Cardiac muscle cell (in vitro differentiated cells and primary cell): ENCODE measurements at regions not wholly inside any gene's neighbourhood (a gene's known extent, or its start where the extent isn't known, plus 50 kb on each side); places are given as distances from the start of the nearest gene placed in this dataset.
"Not testable (repeated sequence)": the region's sequence is repeated elsewhere in the genome, so short reads cannot be mapped to it uniquely, and the experiment has no call there.

Experiments
- DNase-seq, 2 donors: peaks; one replicate each; pipeline versions ENCODE4 v3.0.0 to v3.0.0-alpha.2; 2010 to 2017; ENCODE audit warnings: low read depth in 1 of 2, low spot score in 1 of 2
- H3K27ac ChIP-seq: fragments of 200-600 bp; sonication (generic); 2 replicates; pipeline ENCODE4 v1.5.1; 2016
- H3K27me3 ChIP-seq: fragments of 200-600 bp; sonication (generic); 2 replicates; pipeline ENCODE4 v1.6.0; 2016; ENCODE audit warnings: control low read depth
- H3K36me3 ChIP-seq: fragments of 200-600 bp; sonication (generic); 2 replicates; pipeline ENCODE4 v1.5.1; 2016; ENCODE audit warnings: control low read depth
- H3K4me1 ChIP-seq: fragments of 200-600 bp; sonication (generic); 2 replicates; pipeline ENCODE4 v1.8.1; 2017; ENCODE audit warnings: low read depth, mild to moderate bottlenecking, mixed run types
- H3K4me3 ChIP-seq: fragments of 200-600 bp; sonication (generic); 2 replicates; pipeline ENCODE4 v1.5.1; 2016; ENCODE audit warnings: mild to moderate bottlenecking
- H3K9me3 ChIP-seq: fragments of 200-600 bp; sonication (generic); 2 replicates; pipeline ENCODE4 v1.5.1; 2017; ENCODE audit warnings: low read depth, mild to moderate bottlenecking, control low read depth
- CTCF ChIP-seq: IDR thresholded peaks from 2 replicates; pipeline ENCODE4 v1.5.1; 2012; ENCODE audit warnings: low read depth, mild to moderate bottlenecking, low read length

GRCh38 chr7:81154565-81154964, 235.7 kb upstream of the SEMA3C start:
- peaks cover 14% of the 10 kb centered on the region for H3K4me1 ChIP-seq
- TF ChIP-seq CTCF: no peak
- no peak overlapping the region for H3K4me3 ChIP-seq
- H3K9me3 ChIP-seq: no peaks in the 10 kb centered on the region
- H3K27me3 ChIP-seq: no peaks in the 10 kb centered on the region
- no peak for DNase-seq
- H3K27ac ChIP-seq: no peak overlapping the region
- no peaks in the 10 kb centered on the region for H3K36me3 ChIP-seq

GRCh38 chr7:81152925-81153324, 234.1 kb upstream of the SEMA3C start:
- H3K36me3 ChIP-seq, H3K27ac ChIP-seq, H3K27me3 ChIP-seq, H3K4me3 ChIP-seq, H3K9me3 ChIP-seq, DNase-seq: not testable (repeated sequence)
- H3K4me1 ChIP-seq: peaks cover 14% of the 10 kb centered on the region

GRCh38 chr7:81150951-81151361, 232.1 kb upstream of the SEMA3C start:
- Histone ChIP-seq H3K4me3 (no peak overlapping the region), H3K4me1 (peaks cover 14% of the 10 kb centered on the region), H3K27me3 (no peaks in the 10 kb centered on the region), H3K9me3 (no peaks in the 10 kb centered on the region), H3K27ac (no peak overlapping the region), H3K36me3 (no peaks in the 10 kb centered on the region)
- TF ChIP-seq CTCF: no peak
- no peak for DNase-seq

GRCh38 chr7:81143856-81144255, 225.0 kb upstream of the SEMA3C start:
- H3K36me3 ChIP-seq: no peaks in the 10 kb centered on the region
- no peak for DNase-seq
- H3K4me1 ChIP-seq: no peaks in the 10 kb centered on the region
- no peak overlapping the region for H3K4me3 ChIP-seq
- H3K27ac ChIP-seq: no peak overlapping the region
- H3K9me3 ChIP-seq: no peaks in the 10 kb centered on the region
- no peak for TF ChIP-seq CTCF
- no peaks in the 10 kb centered on the region for H3K27me3 ChIP-seq

GRCh38 chr7:81141257-81142205, 222.7 kb upstream of the SEMA3C start:
- DNase-seq: not testable (repeated sequence)

GRCh38 chr7:81140775-81141174, 221.9 kb upstream of the SEMA3C start:
- no peak overlapping the region for H3K27ac ChIP-seq
- no peak for DNase-seq
- H3K4me1 ChIP-seq: no peaks in the 10 kb centered on the region
- H3K36me3 ChIP-seq: no peaks in the 10 kb centered on the region
- H3K27me3 ChIP-seq: no peaks in the 10 kb centered on the region
- TF ChIP-seq CTCF: no peak
- H3K4me3 ChIP-seq: no peak overlapping the region
- H3K9me3 ChIP-seq: no peaks in the 10 kb centered on the region

More at GRCh38 chr7:81141257-81142205, 222.7 kb upstream of the SEMA3C start:
- not testable (repeated sequence) for H3K36me3 ChIP-seq, H3K27ac ChIP-seq, H3K27me3 ChIP-seq, H3K4me1 ChIP-seq, H3K9me3 ChIP-seq, H3K4me3 ChIP-seq
